HG02759 (cell line): ENCODE measurements at regions not wholly inside any gene's neighbourhood (a gene's known extent, or its start where the extent isn't known, plus 50 kb on each side); places are given as distances from the start of the nearest gene placed in this dataset.

Experiments used
- ATAC-seq: cut with Tn5 transposase; IDR thresholded peaks from one replicate; pipeline ENCODE4 v1.9.1; 2021; ENCODE audit warnings: mild to moderate bottlenecking, moderate library complexity; ENCODE audit not compliant: unreplicated experiment

DNA sequence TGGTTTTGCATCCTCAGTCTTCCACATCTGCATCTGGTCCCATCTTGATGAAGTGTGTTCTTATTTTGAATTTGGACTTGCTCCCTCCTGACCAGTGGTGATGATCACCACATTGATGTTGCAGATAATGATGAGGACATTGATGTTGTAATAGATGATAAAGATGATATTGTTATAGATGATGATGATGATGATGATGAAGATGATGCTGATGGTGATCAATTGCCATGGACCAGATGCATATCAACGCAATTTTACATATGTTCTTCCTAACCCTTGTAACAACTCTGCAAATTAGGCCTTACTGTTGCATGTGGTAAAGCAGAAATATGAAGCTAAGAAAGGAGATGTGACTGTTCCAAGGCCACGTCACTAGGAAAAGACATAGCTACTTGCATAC lies 380.3 kb upstream of the TBX3 start:
- no peak for ATAC-seq

DNA sequence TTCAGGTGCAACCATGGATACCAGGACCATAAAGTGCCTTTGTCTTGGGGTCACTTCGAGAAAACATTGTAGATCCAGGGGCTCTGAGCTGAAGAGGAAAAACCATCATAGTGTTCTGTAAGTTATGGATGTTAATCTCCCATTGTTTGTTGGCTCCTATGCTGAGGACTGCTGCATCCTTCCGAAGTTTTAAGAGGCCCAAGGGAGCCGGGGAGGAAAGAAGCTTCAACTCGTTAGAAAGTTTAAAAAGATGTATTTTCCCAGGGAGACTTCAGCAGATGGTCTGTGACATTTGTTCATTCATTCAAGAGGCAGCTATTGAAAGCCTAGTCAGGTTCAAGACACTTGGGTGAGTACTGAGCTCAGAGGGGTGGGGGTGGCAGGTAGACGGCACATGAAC lies 378.8 kb upstream of the TBX3 start:
- ATAC-seq: no peak

DNA sequence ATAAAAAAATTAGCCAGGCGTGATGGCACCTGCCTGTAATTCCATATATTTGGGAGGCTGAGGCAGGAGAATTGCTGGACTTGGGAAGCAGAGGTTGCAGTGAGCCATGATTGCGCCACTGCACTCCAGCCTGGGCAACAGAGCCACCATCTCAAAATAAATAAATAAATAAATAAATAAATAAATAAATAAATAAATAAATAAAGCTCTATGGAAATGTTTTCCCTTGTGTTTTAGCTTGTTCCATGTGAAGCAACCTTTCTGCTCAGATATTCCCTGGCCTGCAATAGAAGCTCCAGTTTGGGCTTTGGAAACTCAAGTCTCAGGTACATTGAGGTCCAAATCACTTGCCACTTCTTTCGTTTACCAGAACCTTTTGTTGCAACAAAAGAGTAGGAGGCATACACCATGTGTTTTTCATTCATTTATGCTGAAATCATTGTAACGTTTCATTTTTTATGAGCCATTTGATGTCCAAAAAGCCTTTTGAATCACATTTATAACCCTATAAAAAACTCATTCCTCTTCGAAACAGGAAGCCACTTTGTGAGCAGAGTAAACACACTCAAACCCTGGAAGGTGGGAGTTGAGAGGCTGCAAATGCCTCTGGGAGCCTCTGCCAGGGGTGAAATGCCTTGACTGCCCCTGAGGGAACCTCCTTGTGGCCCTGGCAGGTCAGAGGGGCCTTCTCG lies 376.6 kb upstream of the TBX3 start:
- ATAC-seq: no peak

DNA sequence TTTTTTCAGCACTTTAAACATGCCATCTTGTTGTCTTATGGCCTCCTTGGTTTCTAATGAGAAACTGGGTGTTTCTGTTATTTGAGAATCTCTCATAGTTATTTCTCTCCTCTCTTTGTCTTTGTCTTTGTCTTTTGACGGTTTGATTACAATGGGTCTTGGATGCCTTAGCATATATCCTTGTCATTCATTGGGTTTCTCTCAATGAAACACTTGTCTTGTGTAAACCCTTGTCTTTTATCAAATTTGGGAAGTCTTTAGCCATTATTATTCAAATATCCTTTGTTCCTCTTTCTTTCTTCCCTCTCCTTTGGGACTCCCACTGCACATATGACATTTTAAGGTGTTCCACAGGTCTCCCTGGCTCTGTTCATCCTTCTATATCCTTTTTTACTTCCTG lies 373.5 kb upstream of the TBX3 start:
- no peak for ATAC-seq

DNA sequence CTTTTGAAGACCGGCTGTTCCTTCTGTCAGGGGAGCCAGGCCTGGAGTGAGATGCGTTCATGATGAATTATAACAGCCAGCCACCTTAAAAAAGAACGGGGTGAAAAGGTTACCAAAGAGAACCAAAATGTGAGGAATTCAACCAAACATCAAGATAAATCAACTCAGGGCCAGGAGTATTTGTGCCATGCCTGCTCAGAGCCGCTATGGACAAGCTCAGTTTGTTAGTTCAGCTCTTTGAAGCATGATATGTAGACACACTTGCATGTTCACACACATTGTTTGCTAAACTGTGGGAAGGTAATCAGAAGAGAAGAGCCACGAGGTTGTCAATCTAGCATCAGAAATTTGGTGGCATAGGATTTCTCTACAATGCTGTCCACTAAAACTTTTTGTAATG lies 367.4 kb upstream of the TBX3 start:
- no peak for ATAC-seq

DNA sequence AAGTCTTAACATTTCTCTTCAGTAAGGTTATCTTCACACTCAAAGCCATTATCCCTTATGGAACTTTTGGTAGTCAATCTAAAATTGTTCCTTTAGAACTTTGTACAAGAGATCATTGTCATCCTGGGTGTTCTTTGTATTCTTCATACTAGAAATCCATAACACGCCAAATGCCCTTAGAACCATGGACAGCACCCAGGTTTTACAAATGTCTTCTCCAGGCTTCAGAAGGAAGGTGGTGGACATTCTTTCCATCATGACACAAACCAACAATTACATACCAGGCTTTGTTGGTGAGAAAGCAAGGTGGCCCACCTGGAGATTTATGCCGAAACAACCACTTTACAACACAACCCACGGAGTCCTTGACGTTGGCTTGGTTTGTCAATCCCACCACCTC lies 365.6 kb upstream of the TBX3 start:
- ATAC-seq: no peak

DNA sequence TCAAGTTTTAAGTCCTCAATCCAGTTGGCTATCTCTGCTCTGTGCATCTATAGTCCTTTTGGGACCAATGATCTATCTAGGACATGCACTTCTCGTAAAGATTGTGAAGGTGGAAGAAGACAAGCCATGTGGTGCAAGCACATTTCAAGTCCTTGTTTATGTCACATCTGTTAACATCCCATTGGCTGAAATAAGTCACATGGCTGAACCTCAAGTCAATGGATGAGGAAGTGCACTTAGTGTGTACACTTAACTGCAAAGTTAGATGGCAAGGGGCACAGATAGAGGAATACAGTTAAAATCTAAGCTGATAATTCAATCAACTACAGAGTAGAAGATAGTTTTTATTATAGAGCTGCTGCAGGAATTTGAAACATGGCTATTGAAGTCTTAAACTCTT lies 362.8 kb upstream of the TBX3 start:
- ATAC-seq: no peak

DNA sequence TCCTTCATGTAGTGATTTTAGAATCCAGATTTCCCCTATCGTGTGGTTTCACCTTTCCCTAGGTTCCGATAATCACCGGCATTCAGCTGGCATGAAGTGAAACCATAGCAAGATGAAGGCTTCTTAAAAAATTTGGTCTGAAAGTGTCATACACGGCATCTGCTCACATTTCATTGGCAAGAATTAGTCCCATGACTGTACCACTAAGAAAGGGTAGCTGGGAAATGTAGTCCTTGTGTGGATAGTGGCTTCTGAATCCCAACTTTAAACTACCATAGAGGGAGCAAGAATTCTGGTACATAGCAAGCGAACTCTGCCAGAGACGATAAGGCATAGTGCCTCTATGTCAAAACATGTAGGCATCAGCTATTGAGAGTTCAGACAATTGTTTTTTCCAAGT lies 360.1 kb upstream of the TBX3 start:
- no peak for ATAC-seq

DNA sequence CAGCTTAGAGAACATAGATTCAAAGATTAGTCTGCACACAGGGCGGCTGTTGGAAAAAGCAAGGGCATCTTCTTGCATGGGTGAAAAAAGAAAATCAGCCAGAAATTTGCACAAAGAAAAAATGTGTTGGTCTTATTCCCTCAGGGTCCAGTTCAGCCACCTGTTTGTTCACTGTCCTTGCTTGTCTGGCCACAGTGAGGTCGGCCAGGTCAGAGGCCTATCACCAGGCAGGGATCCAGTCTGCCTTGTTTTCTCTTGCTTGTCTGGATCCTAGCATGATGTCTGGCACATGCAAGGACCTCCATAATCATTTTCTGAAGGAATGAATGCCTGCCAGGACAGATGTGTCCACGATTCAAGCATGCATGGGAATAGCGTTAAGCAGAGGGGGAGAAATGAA lies 359.1 kb upstream of the TBX3 start:
- ATAC-seq: no peak

DNA sequence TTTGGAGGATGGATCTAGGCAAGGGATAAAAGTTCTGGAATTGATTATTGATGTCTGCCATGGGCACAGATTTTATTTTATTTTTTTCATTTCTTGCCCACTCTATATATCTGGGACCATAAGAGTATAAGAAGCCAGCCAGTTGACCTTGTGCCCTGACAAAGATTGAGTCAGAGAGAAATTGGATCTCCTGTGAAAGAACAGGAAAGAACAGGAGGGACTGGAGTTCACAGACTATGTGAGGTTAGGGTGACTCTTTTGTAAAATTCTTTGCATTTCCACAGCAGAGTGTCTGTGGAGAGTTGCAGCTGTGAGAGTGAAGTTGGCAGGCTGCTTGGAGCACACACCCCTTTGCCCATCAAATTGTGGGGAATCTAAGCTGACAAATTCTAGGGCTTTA lies 358.4 kb upstream of the TBX3 start:
- ATAC-seq: no peak

DNA sequence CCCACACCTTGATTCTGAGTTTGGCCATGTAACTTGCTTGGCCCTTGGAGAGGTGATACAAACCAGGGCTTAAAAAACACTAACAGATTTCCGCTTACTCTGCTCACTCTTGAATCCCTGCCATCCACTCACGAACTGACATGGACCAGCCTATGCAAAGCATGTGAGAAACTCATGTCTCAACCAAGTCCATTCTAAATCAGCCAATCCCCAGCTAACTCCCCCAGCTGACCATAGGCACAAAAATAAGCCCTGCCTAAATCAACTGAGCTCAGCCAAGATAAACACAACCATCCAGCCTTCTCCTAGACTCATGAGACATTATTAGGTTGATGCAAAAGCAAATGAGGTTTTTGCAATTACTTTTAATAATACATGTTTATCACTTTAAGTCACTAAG lies 353.9 kb upstream of the TBX3 start:
- ATAC-seq: no peak

DNA sequence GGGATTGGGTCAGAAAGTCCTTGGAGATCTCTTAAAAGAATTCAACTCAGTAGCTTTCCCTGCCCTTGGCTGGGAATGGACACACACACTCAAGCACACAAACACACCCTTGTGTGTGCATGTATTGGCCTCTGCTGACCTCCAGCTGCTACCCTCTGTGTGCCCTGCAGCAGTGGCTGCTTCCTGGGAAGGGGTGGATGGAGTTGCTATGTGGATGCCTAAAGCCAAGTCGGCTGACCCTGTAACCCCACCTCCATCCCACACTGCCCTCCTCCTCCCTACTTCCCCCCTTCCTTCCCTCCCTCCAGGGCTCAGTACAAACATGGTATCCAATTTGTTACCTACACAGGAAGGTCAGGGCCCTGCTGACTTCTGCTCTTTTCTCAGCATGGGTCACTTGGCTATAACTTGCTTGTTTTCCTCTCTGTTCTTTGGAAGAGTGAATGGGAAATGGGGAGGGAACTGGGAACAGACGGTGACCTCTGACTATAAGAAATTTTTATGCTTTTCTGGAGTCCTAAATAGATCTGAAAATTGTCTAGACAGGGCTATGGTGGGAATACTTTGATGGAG lies 351.6 kb upstream of the TBX3 start:
- ATAC-seq: no peak

DNA sequence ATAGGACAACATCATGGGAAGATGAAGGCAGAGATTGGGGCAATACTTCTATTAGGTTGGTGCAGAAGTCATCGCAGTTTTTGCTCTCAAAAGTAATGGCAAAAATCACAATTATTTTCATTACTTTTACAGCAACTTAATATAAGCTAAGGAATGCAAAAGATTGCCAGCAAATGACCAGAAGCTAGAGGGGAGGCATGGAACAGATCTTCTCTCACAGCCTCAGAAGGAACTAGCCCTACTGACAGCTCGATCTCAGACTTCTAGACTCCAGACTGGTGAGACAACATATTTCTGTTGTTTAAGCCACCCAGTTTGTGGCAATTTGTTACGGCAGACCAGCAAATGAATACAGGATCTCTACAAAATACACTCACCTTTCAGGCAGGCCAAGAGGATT lies 348.5 kb upstream of the TBX3 start:
- ATAC-seq: no peak

DNA sequence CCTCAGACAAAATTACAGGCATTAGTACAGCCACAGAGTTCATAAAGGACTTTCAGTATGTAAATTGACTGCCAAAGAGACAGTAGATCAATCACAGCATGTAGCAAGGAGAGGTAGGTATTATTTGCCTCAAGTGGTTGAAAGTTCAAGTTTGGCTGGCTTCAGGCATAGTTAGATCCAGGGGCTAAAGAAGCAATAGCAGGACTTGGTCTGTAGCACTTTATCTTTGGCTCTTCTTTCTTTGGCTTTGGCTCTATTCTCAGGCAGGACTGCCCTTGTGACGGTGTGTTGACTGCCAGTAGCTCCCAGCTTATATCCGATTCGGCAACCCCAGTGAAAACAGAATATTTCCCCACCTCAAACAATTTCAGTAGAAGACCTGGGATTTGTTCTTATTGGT lies 346.0 kb upstream of the TBX3 start:
- ATAC-seq: no peak

DNA sequence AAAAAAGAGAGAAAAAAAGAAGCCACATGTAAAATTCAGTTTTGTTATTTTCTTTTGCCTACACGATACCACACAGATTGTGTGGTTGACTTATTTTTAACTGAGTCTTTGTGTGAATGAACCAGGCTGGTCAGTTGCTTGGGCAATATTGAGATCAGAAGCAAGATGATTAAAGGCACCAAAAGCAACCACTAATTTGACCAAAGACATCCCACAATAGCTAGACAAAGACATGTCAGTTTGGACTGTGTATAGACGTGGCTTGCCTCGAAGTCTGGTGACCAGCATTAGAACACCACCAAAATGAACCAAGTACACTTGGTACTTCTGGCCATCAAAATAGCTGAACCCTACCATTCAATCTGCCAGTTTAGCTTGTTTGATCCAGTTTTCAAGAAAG lies 340.6 kb upstream of the TBX3 start:
- ATAC-seq: no peak

DNA sequence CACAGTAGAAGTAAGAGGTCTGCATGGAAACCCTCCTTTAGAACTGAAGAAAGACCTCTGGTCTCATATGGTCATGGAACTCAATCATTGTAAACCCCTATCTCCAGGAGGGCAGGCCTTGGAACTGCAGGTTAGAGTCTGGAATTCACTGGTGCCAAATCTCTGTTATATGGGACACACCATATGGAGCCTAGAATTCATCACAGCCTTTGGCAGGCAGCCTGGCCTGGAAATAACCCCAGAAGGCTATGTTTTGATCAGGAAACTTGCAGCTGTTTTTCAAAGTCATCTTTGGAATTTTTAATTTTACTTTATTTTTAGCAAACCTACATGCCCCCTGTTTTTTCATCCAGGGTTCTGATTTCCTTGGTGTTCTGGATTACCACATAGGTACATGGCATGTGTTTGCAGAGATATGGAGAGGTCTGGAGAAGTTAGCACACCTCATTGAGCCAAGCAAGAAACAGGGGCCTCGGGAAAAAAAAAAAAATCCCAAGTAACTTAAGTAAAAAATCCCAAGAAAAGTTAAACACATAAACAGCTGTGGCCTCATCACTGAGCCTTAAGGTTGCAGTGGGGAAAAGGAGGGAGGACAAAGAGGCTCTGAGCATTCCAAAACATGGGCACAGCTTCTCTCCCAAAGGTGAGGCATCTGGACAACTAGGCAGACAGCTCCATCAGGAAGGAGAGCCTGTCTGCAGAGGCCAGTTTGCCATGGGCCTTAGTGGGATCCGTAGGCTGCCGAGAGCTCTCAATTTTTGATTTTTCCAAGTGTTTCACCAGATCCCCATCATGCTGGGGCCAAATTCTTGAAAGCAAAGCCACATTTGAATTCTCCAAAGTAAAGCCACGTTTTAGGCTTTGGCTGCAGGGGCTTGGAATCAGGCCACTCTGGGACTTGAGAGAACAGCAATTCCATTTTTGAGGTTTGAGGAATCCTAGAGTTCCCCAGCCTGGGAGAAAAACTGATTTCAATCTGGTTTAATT lies 339.6 kb upstream of the TBX3 start:
- no peak for ATAC-seq

DNA sequence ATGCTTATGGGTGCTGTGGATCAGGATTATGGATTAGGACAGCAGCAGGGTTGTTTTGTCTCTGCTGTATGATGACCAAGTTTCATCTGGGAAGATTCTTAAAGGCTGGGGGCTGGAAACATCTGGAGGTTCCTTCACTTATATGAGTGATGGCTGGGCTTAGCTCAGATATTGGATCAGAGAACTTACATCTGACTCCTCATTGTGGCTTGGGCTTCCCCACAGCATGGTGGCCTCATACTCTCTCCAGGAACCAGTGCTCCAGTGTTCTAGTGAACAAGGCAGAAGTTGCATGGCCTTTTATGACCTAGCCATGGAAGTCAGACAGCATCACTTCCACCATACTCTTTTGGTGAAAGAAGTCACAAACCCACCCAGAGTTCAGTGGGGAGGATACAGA lies 336.1 kb upstream of the TBX3 start:
- ATAC-seq: no peak

DNA sequence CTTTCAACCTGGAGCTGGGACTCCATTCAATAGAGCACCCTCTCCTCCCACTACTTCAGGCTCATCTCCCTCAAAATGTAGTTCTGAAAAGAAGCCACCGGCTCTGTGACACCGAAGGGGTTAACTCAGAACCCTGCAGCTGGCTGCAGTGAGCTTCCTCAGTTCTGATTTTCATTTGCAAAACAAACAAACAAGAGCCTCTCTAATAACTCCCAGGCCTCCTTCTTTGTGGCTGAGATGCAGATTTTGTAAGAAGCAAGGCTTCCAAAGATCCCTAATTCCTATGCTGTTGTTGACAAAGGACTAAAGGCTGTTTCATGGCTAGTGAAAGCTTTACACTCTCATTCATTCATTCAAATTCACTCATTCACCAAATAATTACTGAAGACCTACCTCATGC lies 333.4 kb upstream of the TBX3 start:
- ATAC-seq: no peak

DNA sequence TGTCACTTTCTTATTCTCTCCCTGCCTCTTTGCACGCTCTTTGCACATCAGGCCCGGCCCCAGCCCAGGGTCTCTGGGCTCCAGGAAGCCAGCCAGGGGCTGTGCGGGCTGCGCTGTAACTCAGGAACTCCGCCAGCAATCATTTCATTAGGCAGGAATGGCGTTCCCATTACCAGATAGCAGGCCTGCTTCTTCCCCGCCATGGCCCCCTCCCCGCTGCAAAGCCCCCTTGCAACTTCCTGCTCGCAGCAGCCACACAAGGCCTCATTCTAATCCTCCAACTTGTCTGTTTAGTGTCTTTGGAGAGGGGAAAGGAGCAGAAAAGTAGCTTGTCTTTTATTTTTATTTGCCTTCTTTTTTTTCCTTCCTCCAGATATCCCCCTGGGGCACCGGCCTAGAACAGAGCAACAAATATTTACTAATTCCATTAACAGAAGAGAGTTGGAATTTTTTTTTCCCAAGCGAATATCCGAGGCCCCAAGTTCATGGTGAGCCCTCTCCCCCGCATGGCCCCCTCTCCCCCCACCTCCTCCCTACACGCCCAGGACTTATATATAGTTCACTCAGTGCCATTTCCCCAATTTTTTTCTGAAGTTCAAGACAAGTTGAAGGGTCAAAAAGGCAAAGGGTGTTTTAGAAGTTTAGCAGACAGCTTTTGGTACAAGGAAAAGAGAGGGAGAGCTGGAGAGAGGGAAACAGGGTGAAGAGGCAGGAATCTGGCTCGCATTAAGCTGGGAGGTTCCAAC lies 329.4 kb upstream of the TBX3 start:
- no peak for ATAC-seq

DNA sequence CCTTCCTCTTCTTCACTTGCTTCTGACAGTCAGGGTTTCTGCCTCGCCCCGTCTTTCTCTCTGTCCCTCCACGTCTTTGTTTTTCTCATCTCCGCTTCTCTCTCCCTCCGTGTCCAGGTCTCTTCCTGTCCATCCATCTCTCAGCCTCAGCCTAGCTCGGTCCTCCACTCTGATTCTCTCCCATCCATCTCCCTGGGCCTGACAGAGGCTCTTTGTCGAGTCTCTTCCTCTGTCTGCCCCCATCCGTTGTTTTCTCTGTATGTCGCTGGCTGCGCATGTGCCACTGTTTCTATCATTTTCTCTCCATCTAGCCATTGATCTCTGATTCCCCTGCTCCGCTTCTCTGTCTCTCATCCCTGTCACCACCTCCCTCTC lies 328.9 kb upstream of the TBX3 start:
- ATAC-seq: no peak

DNA sequence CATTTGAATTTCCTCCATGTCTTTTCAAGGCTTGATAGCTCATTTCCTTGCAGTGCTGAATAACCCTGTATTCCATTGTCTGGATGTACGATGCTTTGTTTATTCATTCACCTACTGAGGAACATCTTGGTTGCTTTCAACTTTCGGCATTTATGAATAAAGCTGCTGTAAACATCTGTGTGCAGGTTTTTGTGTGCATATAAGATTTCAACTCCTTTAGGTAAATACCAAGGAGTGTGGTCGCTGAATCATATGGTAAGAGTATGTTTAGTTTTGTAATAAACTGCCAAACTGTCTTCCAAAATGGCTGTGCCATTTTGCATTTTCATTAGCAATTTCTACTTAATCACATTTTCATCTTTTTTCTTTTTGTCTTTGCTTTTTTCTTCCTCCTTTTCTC lies 327.7 kb upstream of the TBX3 start:
- ATAC-seq: no peak
